ENCODE measurements at regions not wholly inside any gene's neighbourhood (a gene's known extent, or its start where the extent isn't known, plus 50 kb on each side); places are given as distances from the start of the nearest gene placed in this dataset.

DNA sequence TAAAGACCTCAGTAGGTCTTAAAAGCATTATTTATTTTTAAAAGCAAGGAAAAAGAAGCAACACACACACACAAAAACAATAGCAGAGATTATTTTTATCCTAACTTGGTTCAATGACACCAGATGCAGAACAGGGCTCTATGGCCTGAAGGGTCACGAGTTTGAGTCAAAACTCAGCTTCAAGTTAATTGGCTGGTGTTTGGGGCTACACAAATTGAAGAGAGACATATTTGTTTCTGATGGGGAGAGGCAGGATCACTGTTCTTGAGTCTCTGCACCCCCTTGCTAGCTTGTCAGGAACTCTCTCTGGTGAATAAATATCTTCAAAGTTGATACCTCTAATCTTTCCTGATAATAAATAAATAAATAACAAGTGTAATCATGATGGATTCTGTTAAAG lies 466.1 kb downstream of the PRKD1 start:
- no peak overlapping the region for H3K27ac ChIP-seq (ENCODE audit: low read depth, low read length)
- no peaks in the 10 kb centered on the region for H3K36me3 ChIP-seq (ENCODE audit: control insufficient read depth in 1 of 2, insufficient read depth in 2 of 2, low read length in 2 of 2)
- H3K9me3 ChIP-seq (ENCODE audit: control insufficient read depth in 1 of 2, low read length in 2 of 2) = no peaks in the 10 kb centered on the region
- H3K4me3 ChIP-seq (ENCODE audit: low read depth in 1 of 2, low read length in 2 of 2) = no peak overlapping the region
- peaks cover 0 to 6% of the 10 kb centered on the region in 2 donors for H3K4me1 ChIP-seq (ENCODE audit: control insufficient read depth in 1 of 2, insufficient read depth in 2 of 2, low read length in 2 of 2)
- H3K9ac ChIP-seq (ENCODE audit: low read depth in 1 of 2, low read length in 2 of 2) = no peak overlapping the region
- H3K27me3 ChIP-seq (ENCODE audit: control insufficient read depth in 1 of 2, insufficient read depth in 2 of 2, low read length in 2 of 2) = no peaks in the 10 kb centered on the region

- H3K9ac ChIP-seq (ENCODE audit: low read depth in 1 of 2, low read length in 2 of 2) = no peak overlapping the region
- H3K9me3 ChIP-seq (ENCODE audit: control insufficient read depth in 1 of 2, low read length in 2 of 2) = no peaks in the 10 kb centered on the region
- H3K4me3 ChIP-seq (ENCODE audit: low read depth in 1 of 2, low read length in 2 of 2) = no peak overlapping the region
- no peak overlapping the region for H3K27ac ChIP-seq (ENCODE audit: low read depth, low read length)
- H3K4me1 ChIP-seq (ENCODE audit: control insufficient read depth in 1 of 2, insufficient read depth in 2 of 2, low read length in 2 of 2) = peaks cover 0 to 6% of the 10 kb centered on the region in 2 donors
- H3K36me3 ChIP-seq (ENCODE audit: control insufficient read depth in 1 of 2, insufficient read depth in 2 of 2, low read length in 2 of 2) = no peaks in the 10 kb centered on the region
- H3K27me3 ChIP-seq (ENCODE audit: control insufficient read depth in 1 of 2, insufficient read depth in 2 of 2, low read length in 2 of 2) = no peaks in the 10 kb centered on the region
Measured at GRCh38 chr14:29462321-29462720, 465.3 kb downstream of the PRKD1 start.

DNA sequence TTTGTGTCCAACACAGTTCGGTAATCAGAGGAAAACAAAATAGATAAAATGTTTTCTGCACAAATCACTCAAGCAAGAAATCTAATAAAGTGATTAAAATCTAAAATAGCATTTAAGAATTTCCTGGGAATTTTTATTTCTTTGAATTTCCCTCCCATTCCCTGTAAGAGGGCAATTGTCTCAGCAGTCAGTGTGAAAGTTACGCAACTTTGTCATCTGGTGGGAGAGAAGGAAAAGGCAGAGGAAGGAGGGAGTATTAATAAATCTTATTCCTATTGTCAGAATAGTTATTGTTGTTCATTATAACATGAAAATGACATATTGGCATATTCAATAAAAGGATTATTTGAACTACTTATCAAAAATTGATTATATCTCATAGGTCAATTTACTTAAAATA lies 464.9 kb downstream of the PRKD1 start:
- Histone ChIP-seq H3K36me3 (ENCODE audit: control insufficient read depth in 1 of 2, insufficient read depth in 2 of 2, low read length in 2 of 2) (no peaks in the 10 kb centered on the region), H3K9me3 (ENCODE audit: control insufficient read depth in 1 of 2, low read length in 2 of 2) (no peaks in the 10 kb centered on the region), H3K27ac (ENCODE audit: low read depth, low read length) (no peak overlapping the region)

GRCh38 chr14:29463727-29464395 lies 463.8 kb downstream of the PRKD1 start:
- Histone ChIP-seq H3K9ac (ENCODE audit: low read depth in 1 of 2, low read length in 2 of 2) (no peak overlapping the region), H3K4me3 (ENCODE audit: low read depth in 1 of 2, low read length in 2 of 2) (no peak overlapping the region), H3K4me1 (ENCODE audit: control insufficient read depth in 1 of 2, insufficient read depth in 2 of 2, low read length in 2 of 2) (no peaks in the 10 kb centered on the region), H3K9me3 (ENCODE audit: control insufficient read depth in 1 of 2, low read length in 2 of 2) (no peaks in the 10 kb centered on the region), H3K27ac (ENCODE audit: low read depth, low read length) (no peak overlapping the region), H3K27me3 (ENCODE audit: control insufficient read depth in 1 of 2, insufficient read depth in 2 of 2, low read length in 2 of 2) (no peaks in the 10 kb centered on the region), H3K36me3 (ENCODE audit: control insufficient read depth in 1 of 2, insufficient read depth in 2 of 2, low read length in 2 of 2) (no peaks in the 10 kb centered on the region)

More for the DNA sequence above, 464.9 kb downstream of the PRKD1 start:
- Histone ChIP-seq H3K27me3 (ENCODE audit: control insufficient read depth in 1 of 2, insufficient read depth in 2 of 2, low read length in 2 of 2) (no peaks in the 10 kb centered on the region), H3K9ac (ENCODE audit: low read depth in 1 of 2, low read length in 2 of 2) (no peak overlapping the region), H3K4me3 (ENCODE audit: low read depth in 1 of 2, low read length in 2 of 2) (no peak overlapping the region), H3K4me1 (ENCODE audit: control insufficient read depth in 1 of 2, insufficient read depth in 2 of 2, low read length in 2 of 2) (peaks cover 0 to 6% of the 10 kb centered on the region in 2 donors)

DNA sequence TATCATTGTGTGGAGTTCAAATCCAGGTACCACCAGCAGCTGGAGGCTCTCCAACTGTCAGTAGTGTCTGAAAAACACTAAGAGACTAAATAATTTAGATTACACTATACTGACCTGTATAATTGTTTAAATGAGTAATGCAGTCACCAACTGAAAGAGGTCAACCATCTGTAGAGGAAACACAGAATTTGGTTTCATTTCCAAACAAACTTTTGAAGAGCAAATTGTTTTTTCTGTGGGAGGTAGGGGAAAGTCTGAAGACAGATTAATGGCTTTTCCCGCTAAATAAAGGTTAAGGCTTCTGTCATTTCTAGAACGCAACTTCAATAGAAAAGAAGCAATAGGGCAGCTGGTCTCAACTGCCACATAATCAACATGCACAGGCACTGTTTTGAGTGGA lies 462.6 kb downstream of the PRKD1 start:
- Histone ChIP-seq H3K4me1 (ENCODE audit: control insufficient read depth in 1 of 2, insufficient read depth in 2 of 2, low read length in 2 of 2) (no peaks in the 10 kb centered on the region), H3K27ac (ENCODE audit: low read depth, low read length) (no peak overlapping the region), H3K36me3 (ENCODE audit: control insufficient read depth in 1 of 2, insufficient read depth in 2 of 2, low read length in 2 of 2) (no peaks in the 10 kb centered on the region), H3K4me3 (ENCODE audit: low read depth in 1 of 2, low read length in 2 of 2) (no peak overlapping the region), H3K9me3 (ENCODE audit: control insufficient read depth in 1 of 2, low read length in 2 of 2) (no peaks in the 10 kb centered on the region), H3K27me3 (ENCODE audit: control insufficient read depth in 1 of 2, insufficient read depth in 2 of 2, low read length in 2 of 2) (no peaks in the 10 kb centered on the region), H3K9ac (ENCODE audit: low read depth in 1 of 2, low read length in 2 of 2) (no peak overlapping the region)

GRCh38 chr14:29475641-29476040 lies 452.0 kb downstream of the PRKD1 start:
- H3K9ac ChIP-seq (ENCODE audit: low read depth in 1 of 2, low read length in 2 of 2) = no peak overlapping the region
- H3K27ac ChIP-seq (ENCODE audit: low read depth, low read length) = no peak overlapping the region
- H3K36me3 ChIP-seq (ENCODE audit: control insufficient read depth in 1 of 2, insufficient read depth in 2 of 2, low read length in 2 of 2) = no peaks in the 10 kb centered on the region
- no peaks in the 10 kb centered on the region for H3K4me1 ChIP-seq (ENCODE audit: control insufficient read depth in 1 of 2, insufficient read depth in 2 of 2, low read length in 2 of 2)
- H3K4me3 ChIP-seq (ENCODE audit: low read depth in 1 of 2, low read length in 2 of 2) = no peak overlapping the region
- H3K27me3 ChIP-seq (ENCODE audit: control insufficient read depth in 1 of 2, insufficient read depth in 2 of 2, low read length in 2 of 2) = no peaks in the 10 kb centered on the region
- peaks cover 0 to 2% of the 10 kb centered on the region in 2 donors for H3K9me3 ChIP-seq (ENCODE audit: control insufficient read depth in 1 of 2, low read length in 2 of 2)

GRCh38 chr14:29486132-29486531 lies 441.5 kb downstream of the PRKD1 start:
- H3K9me3 ChIP-seq (ENCODE audit: control insufficient read depth in 1 of 2, low read length in 2 of 2) = no peaks in the 10 kb centered on the region
- H3K4me3 ChIP-seq (ENCODE audit: low read depth in 1 of 2, low read length in 2 of 2) = no peak overlapping the region
- no peak overlapping the region for H3K9ac ChIP-seq (ENCODE audit: low read depth in 1 of 2, low read length in 2 of 2)
- no peaks in the 10 kb centered on the region for H3K27me3 ChIP-seq (ENCODE audit: control insufficient read depth in 1 of 2, insufficient read depth in 2 of 2, low read length in 2 of 2)
- H3K27ac ChIP-seq (ENCODE audit: low read depth, low read length) = no peak overlapping the region
- no peaks in the 10 kb centered on the region for H3K36me3 ChIP-seq (ENCODE audit: control insufficient read depth in 1 of 2, insufficient read depth in 2 of 2, low read length in 2 of 2)
- no peaks in the 10 kb centered on the region for H3K4me1 ChIP-seq (ENCODE audit: control insufficient read depth in 1 of 2, insufficient read depth in 2 of 2, low read length in 2 of 2)

DNA sequence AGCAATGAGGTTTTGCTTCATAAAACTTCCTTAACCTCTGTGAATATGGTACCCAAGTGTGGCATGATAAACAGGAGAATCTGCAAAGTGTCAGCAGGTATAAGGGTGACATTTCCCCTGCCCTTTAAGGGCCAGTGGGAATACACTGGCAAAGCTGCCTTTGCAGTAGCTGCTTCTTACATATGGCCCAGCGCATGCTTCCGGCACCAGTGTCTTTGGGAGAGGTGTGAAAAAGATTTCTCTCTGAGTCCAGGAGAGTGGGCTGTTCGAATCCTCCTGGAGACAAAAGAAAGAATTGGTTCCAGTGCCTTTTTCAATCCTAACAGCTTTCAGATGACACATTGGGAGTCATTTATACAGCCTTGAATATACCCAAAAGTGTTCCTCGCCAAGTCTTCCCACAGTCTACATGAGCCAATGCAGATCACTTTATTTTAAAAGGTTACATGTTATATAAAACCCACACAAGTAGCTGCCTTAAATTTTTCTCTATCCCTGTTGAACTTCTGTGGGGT lies 437.7 kb downstream of the PRKD1 start:
- H3K4me3 ChIP-seq (ENCODE audit: low read depth in 1 of 2, low read length in 2 of 2) = no peak overlapping the region
- no peaks in the 10 kb centered on the region for H3K4me1 ChIP-seq (ENCODE audit: control insufficient read depth in 1 of 2, insufficient read depth in 2 of 2, low read length in 2 of 2)
- no peaks in the 10 kb centered on the region for H3K27me3 ChIP-seq (ENCODE audit: control insufficient read depth in 1 of 2, insufficient read depth in 2 of 2, low read length in 2 of 2)
- H3K9ac ChIP-seq (ENCODE audit: low read depth in 1 of 2, low read length in 2 of 2) = no peak overlapping the region
- H3K9me3 ChIP-seq (ENCODE audit: control insufficient read depth in 1 of 2, low read length in 2 of 2) = no peaks in the 10 kb centered on the region
- no peak overlapping the region for H3K27ac ChIP-seq (ENCODE audit: low read depth, low read length)
- no peaks in the 10 kb centered on the region for H3K36me3 ChIP-seq (ENCODE audit: control insufficient read depth in 1 of 2, insufficient read depth in 2 of 2, low read length in 2 of 2)

DNA sequence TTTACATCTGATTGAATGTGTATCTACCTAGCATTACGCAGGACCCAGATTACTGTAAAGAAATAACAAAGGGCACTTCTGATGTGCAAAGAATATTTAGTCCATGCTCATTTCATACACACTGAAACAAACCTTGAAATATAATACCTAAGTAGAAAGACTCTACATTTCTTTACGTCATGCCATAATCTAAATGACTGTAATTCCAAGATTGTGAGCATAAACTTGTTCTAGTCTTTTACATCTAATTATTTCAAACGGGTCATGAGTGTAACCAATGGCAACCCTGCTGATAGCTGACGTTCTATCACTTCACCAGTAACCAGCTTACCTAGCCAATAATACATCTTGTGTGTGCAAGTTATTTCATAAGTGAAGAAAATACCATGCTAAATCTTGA lies 433.8 kb downstream of the PRKD1 start:
- H3K27ac ChIP-seq (ENCODE audit: low read depth, low read length) = no peak overlapping the region
- H3K9me3 ChIP-seq (ENCODE audit: control insufficient read depth in 1 of 2, low read length in 2 of 2) = no peaks in the 10 kb centered on the region
- no peak overlapping the region for H3K9ac ChIP-seq (ENCODE audit: low read depth in 1 of 2, low read length in 2 of 2)
- no peaks in the 10 kb centered on the region for H3K4me1 ChIP-seq (ENCODE audit: control insufficient read depth in 1 of 2, insufficient read depth in 2 of 2, low read length in 2 of 2)
- H3K36me3 ChIP-seq (ENCODE audit: control insufficient read depth in 1 of 2, insufficient read depth in 2 of 2, low read length in 2 of 2) = no peaks in the 10 kb centered on the region
- no peak overlapping the region for H3K4me3 ChIP-seq (ENCODE audit: low read depth in 1 of 2, low read length in 2 of 2)
- H3K27me3 ChIP-seq (ENCODE audit: control insufficient read depth in 1 of 2, insufficient read depth in 2 of 2, low read length in 2 of 2) = no peaks in the 10 kb centered on the region

DNA sequence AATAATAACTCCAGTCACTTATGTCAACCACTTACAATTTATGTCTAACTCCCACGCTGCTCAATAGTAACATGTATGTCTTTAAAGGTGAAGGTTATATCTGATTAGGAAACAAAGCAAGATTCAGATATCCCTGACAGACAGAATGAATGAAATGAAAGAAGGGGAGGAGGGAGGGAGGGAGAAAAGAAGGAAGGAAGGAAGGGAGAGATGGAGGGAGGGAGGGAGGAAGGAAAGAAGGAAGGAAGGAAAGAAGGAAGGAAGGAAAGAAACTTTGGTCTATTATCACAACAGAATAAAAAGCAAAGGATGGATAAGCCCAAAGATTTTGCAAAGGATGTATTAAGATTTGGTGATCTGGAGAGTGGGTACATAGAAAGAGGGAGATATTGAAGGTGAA lies 433.3 kb downstream of the PRKD1 start:
- no peak overlapping the region for H3K27ac ChIP-seq (ENCODE audit: low read depth, low read length)
- H3K27me3 ChIP-seq (ENCODE audit: control insufficient read depth in 1 of 2, insufficient read depth in 2 of 2, low read length in 2 of 2) = no peaks in the 10 kb centered on the region
- no peak overlapping the region for H3K4me3 ChIP-seq (ENCODE audit: low read depth in 1 of 2, low read length in 2 of 2)
- H3K9me3 ChIP-seq (ENCODE audit: control insufficient read depth in 1 of 2, low read length in 2 of 2) = no peaks in the 10 kb centered on the region
- H3K36me3 ChIP-seq (ENCODE audit: control insufficient read depth in 1 of 2, insufficient read depth in 2 of 2, low read length in 2 of 2) = no peaks in the 10 kb centered on the region
- H3K9ac ChIP-seq (ENCODE audit: low read depth in 1 of 2, low read length in 2 of 2) = no peak overlapping the region
- H3K4me1 ChIP-seq (ENCODE audit: control insufficient read depth in 1 of 2, insufficient read depth in 2 of 2, low read length in 2 of 2) = no peaks in the 10 kb centered on the region

All from duodenal mucosa (tissue), 2 donors.